ENCODE measurements at regions not wholly inside any gene's neighbourhood (a gene's known extent, or its start where the extent isn't known, plus 50 kb on each side); places are given as distances from the start of the nearest gene placed in this dataset.

DNA sequence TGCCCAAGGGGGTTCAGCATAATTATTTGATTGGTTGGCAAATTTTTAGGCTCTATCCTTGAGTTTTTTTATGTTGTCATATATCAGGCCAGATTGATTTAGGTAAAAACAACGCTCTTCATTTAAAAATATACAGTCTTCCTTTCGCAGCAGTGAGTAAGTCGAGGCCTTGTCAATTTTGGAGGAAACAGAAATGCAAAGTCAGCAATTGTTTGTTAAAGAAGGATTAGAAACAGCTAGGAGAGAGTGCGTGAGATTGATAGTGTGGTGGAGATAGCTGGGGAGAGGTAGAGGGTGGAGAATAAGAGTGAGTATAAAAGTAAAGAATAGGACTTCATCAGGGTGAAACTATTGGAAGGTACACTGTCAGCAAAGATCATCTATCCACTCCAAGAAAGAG is 830.8 kb downstream of the LUZP2 start:
- TF ChIP-seq, protein P1, sequence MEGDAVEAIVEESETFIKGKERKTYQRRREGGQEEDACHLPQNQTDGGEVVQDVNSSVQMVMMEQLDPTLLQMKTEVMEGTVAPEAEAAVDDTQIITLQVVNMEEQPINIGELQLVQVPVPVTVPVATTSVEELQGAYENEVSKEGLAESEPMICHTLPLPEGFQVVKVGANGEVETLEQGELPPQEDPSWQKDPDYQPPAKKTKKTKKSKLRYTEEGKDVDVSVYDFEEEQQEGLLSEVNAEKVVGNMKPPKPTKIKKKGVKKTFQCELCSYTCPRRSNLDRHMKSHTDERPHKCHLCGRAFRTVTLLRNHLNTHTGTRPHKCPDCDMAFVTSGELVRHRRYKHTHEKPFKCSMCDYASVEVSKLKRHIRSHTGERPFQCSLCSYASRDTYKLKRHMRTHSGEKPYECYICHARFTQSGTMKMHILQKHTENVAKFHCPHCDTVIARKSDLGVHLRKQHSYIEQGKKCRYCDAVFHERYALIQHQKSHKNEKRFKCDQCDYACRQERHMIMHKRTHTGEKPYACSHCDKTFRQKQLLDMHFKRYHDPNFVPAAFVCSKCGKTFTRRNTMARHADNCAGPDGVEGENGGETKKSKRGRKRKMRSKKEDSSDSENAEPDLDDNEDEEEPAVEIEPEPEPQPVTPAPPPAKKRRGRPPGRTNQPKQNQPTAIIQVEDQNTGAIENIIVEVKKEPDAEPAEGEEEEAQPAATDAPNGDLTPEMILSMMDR (IDR thresholded peaks at IDR 0.05): no peak

DNA sequence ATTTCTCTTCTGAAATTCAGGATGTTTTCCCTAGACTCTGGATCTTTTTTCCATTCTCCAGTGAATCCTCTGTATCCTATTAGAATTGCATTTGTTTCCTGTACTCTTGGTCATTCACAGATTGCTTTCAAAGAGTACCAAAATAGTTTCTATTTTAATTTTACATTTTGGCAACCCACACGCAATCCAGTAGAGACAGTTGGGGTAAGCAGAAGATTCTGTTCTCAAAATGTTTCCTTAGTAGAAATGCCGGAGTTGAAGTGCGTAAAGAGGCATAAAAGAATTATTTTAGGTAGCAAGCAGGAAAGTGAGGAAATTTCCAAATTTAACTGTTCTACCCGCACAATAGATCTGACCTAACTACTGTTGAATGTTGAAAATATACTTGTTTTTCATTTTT is 842.4 kb downstream of the LUZP2 start:
- TF ChIP-seq, protein P1 (IDR thresholded peaks at IDR 0.05): no peak

DNA sequence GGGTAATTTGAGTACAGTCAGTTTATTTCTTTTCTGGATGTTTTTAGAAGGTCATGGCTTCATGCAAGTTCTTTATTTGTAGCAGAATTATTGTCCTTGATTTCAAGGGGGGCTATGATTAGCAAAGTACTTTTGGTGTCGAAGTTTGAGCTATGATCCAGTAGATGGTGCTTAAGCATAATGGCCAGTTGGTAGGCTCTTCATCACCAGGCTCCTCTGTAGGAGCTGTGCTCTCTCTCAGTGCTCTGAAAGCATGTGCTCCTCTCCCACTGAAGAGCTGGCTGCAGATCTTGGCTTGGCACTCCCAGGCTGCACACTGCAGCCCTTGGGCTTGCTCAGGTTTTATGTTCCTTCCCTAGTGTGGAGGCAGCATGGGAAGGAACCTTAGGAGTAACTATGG is 852.7 kb downstream of the LUZP2 start:
- TF ChIP-seq, protein P1 (IDR thresholded peaks at IDR 0.05): no peak

DNA sequence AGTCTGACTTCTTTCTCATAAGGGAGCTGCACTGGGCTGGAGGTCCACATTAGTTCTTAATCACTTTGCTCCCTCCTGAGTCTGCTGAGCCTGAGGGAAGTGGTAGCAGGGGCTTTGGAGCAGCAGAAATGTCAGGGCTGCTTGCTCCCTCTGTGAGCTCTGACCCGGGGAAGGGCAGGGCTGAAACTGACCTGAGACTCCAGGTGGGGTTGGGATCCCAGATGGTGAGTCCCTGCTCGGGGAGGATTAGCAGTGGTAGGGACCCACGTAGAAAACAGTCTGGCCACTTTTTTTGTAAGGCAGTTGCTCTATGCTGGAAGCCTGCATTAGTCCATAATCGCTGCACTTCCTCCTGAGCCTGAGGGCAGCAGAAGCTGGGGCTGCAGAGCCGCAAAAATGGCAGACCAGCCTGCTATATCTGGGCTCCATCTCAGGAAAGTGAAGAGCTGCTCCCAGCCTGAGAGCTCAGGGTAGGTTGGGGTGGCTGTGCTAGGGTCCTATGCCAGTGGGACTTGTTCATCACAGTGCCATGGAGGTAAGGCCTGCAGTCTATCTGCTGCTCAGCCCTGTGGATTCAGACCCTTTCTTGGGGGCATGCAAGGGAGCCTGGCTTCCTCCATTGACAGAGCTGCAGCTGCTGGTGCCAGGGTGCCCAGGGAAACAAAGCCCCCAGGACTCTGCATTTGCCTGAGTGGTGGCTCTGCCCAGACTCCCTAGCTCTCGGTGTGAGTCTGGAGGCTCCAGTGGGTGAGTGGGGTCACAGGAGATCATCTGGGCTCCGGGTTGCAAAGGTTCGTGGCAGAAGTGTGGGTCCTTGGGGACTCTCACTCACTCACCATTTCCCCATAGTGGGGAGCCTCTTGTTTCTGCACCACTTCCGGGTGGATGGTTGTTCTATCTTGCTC is 854.3 kb downstream of the LUZP2 start:
- TF ChIP-seq, protein P1 (IDR thresholded peaks at IDR 0.05): no peak

DNA sequence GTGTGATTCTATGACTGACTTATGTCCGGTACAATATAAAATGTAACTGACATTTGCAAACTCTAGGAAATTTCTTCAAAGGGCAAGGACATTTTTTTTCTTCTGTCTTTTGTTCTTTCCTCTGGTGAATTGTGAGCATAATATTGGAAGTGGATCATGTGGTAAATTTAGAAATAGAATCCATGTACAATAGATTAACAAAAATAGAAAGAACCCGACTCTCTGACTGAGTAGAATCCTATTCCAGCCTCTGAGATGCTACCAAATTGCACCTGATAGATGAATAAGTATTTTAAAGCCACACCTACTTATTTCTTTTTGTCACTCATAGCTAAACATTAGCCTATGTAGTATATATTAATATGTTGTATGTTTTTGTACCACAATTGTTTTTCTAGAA is 860.3 kb downstream of the LUZP2 start:
- TF ChIP-seq, protein P1 (IDR thresholded peaks at IDR 0.05): no peak

DNA sequence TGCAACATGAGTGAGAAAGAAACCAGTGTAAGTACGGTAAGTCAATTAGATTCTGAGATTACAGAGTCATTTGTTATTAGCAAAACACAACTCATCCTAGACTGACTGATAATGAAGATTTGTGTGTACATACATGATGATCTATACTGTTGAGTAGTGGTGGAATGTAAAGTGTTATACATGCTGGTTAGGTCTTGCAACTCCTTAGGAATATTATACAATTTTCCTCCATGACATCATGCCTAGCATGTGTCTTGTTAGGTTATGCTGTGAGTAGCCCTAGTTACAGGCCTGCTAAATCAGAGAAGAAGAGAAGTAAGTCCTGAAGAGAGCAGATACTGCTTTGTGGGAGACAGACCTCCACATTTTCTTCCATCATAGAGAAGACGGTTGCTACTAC is 880.6 kb downstream of the LUZP2 start:
- TF ChIP-seq, protein P1 (IDR thresholded peaks at IDR 0.05): no peak

DNA sequence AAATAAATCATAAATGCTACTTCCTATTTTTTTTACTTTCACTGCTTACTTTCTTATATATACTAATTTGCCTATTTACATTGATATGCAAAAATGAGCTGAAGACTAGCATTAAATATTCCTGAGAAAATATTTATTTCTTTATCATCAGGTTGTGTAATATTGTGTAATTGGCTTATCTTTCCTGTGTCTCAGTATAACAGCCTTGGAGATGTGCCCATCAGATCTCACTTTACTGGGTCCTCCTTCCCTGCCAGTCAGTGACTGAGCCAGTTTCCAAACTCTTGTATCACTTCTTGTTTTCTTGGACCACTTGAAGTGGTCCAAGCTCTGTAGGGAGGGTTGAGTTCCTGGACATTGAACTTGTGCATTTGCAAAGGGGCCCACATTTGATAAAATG is 900.0 kb downstream of the LUZP2 start:
- TF ChIP-seq, protein P1 (IDR thresholded peaks at IDR 0.05): no peak
